AG04449 (cell line): ENCODE measurements at regions not wholly inside any gene's neighbourhood (a gene's known extent, or its start where the extent isn't known, plus 50 kb on each side); places are given as distances from the start of the nearest gene placed in this dataset.
"Not testable (repeated sequence)": the region's sequence is repeated elsewhere in the genome, so short reads cannot be mapped to it uniquely, and the experiment has no call there.

ENCODE experiments used
- CTCF ChIA-PET: fragments of 350-600 bp; formaldehyde crosslinking; extraction: SDS; loops from one replicate; lab custom pipeline; 2021; ENCODE audit warnings: antibody characterized with exemption; lab: Yijun Ruan, JAX
- POLR2A ChIA-PET: fragments of 400-600, 350-600 bp; formaldehyde crosslinking; extraction: SDS; loops from one replicate; lab custom pipeline; 2020; ENCODE audit warnings: antibody characterized with exemption, inconsistent platforms; lab: Yijun Ruan, JAX
- DNase-seq: peaks from one replicate; pipeline ENCODE4 v3.0.0-alpha.2; 2010; ENCODE audit warnings: low read depth, low spot score
- H3K4me3 ChIP-seq: 2 replicates; pipeline ENCODE4 v1.5.1; 2011; ENCODE audit warnings: low read depth, mild to moderate bottlenecking, control low read depth, low read length
- TF ChIP-seq, protein P1 (sequence below): IDR thresholded peaks from one replicate; pipeline ENCODE4 v1.5.1; 2011; ENCODE audit warnings: mild to moderate bottlenecking, moderate library complexity, low read length, control low read depth, inconsistent platforms; ENCODE audit not compliant: insufficient read depth; ENCODE audit errors: missing control alignments

DNA sequence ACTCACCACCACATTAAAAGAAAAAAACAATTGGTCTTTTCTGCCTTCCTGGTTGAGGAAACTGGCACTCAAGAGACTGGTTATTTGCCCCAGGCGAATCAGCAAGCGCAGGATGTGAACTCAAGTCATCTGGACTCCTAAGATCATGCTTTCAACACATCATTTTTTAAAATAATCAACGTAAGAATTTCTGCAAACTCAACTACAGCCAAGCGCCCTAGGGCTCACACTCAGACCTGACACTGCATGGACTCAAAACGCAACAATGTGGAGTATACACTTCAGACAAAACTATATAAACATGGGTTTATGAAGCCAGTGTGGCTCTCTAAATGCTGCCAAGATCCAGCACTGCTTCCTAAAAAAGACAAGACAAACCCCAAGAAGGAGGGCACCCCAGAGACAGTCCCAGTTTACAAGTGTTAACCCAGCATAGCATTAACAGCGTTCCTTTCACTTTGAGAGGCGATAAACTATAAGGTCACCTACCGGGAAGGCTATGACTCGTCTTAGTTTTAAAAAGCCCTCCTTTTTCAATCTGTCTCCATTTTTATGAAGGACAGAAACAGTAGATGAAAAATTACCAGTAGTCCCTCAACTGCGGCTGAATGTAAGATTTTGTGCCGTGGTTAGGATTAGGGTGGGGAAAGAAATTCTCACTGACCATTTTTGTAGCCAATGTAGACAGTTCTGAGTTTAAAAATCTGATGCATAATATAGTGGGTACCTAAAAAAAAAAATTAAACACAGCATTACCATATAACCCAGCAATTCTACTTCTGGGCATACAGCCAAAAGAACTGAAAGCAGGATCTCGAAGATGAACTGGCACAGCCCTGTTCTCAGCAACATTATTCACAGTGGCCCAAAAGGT is 54.8 kb downstream of the SIPA1L2 start:
- no peak for DNase-seq
- POLR2A ChIA-PET, result no interaction called here
- TF ChIP-seq, protein P1, sequence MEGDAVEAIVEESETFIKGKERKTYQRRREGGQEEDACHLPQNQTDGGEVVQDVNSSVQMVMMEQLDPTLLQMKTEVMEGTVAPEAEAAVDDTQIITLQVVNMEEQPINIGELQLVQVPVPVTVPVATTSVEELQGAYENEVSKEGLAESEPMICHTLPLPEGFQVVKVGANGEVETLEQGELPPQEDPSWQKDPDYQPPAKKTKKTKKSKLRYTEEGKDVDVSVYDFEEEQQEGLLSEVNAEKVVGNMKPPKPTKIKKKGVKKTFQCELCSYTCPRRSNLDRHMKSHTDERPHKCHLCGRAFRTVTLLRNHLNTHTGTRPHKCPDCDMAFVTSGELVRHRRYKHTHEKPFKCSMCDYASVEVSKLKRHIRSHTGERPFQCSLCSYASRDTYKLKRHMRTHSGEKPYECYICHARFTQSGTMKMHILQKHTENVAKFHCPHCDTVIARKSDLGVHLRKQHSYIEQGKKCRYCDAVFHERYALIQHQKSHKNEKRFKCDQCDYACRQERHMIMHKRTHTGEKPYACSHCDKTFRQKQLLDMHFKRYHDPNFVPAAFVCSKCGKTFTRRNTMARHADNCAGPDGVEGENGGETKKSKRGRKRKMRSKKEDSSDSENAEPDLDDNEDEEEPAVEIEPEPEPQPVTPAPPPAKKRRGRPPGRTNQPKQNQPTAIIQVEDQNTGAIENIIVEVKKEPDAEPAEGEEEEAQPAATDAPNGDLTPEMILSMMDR, result no peak
- no peak overlapping the region for H3K4me3 ChIP-seq
- CTCF ChIA-PET, result no interaction called here

DNA sequence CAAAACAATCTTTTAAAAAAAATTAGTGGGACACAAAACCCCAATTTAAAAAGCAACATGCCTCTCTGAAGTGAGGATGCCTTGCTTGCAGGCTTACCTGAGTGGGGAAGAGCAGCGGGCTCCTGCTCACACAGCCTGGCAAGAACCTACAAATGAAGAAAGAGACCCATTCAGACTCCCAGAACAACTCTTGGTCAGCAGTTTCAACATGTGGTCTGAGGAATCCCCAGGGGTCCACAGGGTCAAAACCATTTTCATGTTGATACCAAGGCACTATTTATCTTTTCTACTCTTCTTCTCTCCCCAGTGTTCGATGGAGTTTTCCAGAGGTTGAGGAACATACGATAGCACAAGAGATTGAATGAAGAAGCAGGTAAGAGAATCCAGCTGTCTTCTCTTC is 55.9 kb downstream of the SIPA1L2 start:
- ChIA-PET POLR2A (no interaction called here), CTCF (no interaction called here)
- DNase-seq, result no peak
- TF ChIP-seq, protein P1, result no peak
- H3K4me3 ChIP-seq, result no peak overlapping the region

DNA sequence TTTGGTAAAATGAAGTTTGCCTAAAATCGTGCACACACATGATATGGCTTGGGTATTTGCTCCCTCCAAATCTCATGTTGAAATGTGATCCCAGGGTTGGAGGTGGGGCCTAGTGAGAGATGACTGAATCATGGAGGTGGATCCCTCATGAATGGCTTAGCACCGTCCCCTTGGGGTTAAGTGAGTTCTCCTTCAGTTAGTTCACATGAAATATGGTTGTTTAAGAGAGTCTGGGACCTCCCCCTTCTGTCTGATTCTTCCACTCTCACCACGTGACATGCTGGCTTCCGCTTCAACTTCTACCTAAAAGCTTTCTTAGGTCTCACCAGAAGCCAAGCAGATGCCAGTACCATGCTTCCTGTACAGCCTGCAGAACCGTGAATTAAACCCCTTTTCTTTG is 58.4 kb downstream of the SIPA1L2 start:
- POLR2A ChIA-PET, result no interaction called here
- no peak overlapping the region for H3K4me3 ChIP-seq
- no peak for DNase-seq
- TF ChIP-seq, protein P1, result no peak
- CTCF ChIA-PET, result no interaction called here

- ChIA-PET CTCF (no interaction called here), POLR2A (no interaction called here)
- no peak for DNase-seq
- TF ChIP-seq, protein P1, result no peak
- no peak overlapping the region for H3K4me3 ChIP-seq
These were observed 59.9 kb downstream of the SIPA1L2 start for GRCh38 chr1:232570007-232570406.

DNA sequence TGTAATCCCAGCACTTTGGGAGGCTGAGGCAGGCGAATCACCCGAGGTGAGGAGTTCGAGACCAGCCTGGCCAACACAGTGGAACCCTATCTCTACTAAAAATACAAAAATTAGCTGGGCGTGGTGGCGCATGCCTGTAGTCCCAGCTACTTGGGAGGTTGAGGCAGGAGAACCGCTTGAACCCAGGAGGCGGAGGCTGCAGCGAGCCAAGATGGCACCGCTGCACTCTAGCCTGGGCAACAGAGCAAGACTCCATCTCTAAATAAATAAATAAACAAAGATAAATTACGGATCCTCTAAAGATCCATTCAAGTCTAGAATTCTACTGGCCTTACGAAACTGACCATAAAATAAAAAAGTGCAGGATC is 60.4 kb downstream of the SIPA1L2 start:
- DNase-seq, CTCF ChIA-PET, POLR2A ChIA-PET, H3K4me3 ChIP-seq: not testable (repeated sequence)

GRCh38 chr1:232568906-232569553 is 60.9 kb downstream of the SIPA1L2 start:
- POLR2A ChIA-PET, result no interaction called here
- CTCF ChIA-PET, result interaction anchor here (1.6 kb wide), 1 partner anchor 13 kb away, joined by 3 read pairs; no protein-coding TSS in a partner anchor
- H3K4me3 ChIP-seq, result no peak overlapping the region
- TF ChIP-seq, protein P1, result no peak
- no peak for DNase-seq
